Caco-2 (cell line): ENCODE measurements at regions not wholly inside any gene's neighbourhood (a gene's known extent, or its start where the extent isn't known, plus 50 kb on each side); places are given as distances from the start of the nearest gene placed in this dataset.

ENCODE experiments used
- BruUV-seq: library from RNA; stranded (reverse); fragments of 400-500 nt; replicated peaks from 2 replicates; lab custom pipeline; 2021; lab: Mats Ljungman, UMichigan
- CTCF ChIA-PET: fragments of 300-600 bp; sonication (Branson Sonifier 250); formaldehyde crosslinking; loops from one replicate; lab custom pipeline; 2022; ENCODE audit warnings: antibody characterized with exemption; lab: Charles Lee
- POLR2A ChIA-PET: fragments of 300-600 bp; sonication (Branson Sonifier 250); formaldehyde crosslinking; loops from one replicate; lab custom pipeline; 2022; ENCODE audit warnings: antibody characterized with exemption; lab: Charles Lee
- DNase-seq, 2 experiments: peaks; one replicate each; pipeline versions ENCODE4 v3.0.0 to v3.0.0-alpha.2; 2020 to 2022
- H3K27me3 ChIP-seq: replicated peaks from 2 replicates; pipeline ENCODE4 v1.6.0; 2011; ENCODE audit warnings: low read length; ENCODE audit not compliant: control insufficient read depth, insufficient read depth
- H3K36me3 ChIP-seq: 2 replicates; pipeline ENCODE4 v1.5.1; 2011; ENCODE audit warnings: low read length; ENCODE audit not compliant: control insufficient read depth, insufficient read depth
- H3K4me1 ChIP-seq: fragments of 250-450 bp; sonication (Bioruptor Pico); 2 replicates; pipeline ENCODE4 v1.5.1; 2020; ENCODE audit warnings: mild to moderate bottlenecking
- H3K4me3 ChIP-seq: 2 replicates; pipeline ENCODE4 v1.5.1; 2011; ENCODE audit warnings: low read depth, mild to moderate bottlenecking, control low read depth, low read length
- H3K9me3 ChIP-seq: fragments of 250-450 bp; sonication (Bioruptor Pico); 2 replicates; pipeline ENCODE4 v1.5.1; 2020; ENCODE audit warnings: mild to moderate bottlenecking, moderate library complexity
- H3K27ac Mint-ChIP-seq: one replicate; pipeline ENCODE4 v1.8.0; 2022; ENCODE audit warnings: mixed read lengths; ENCODE audit not compliant: unreplicated experiment
- H3K27me3 Mint-ChIP-seq: one replicate; pipeline ENCODE4 v1.8.0; 2022; ENCODE audit warnings: mixed read lengths; ENCODE audit not compliant: insufficient read depth, unreplicated experiment
- H3K36me3 Mint-ChIP-seq: one replicate; pipeline ENCODE4 v1.8.0; 2022; ENCODE audit warnings: mild to moderate bottlenecking, mixed read lengths; ENCODE audit not compliant: insufficient read depth, unreplicated experiment
- H3K4me1 Mint-ChIP-seq: one replicate; pipeline ENCODE4 v1.8.0; 2022; ENCODE audit warnings: low read depth, mixed read lengths; ENCODE audit not compliant: unreplicated experiment
- H3K4me3 Mint-ChIP-seq: one replicate; pipeline ENCODE4 v1.8.0; 2022; ENCODE audit warnings: mild to moderate bottlenecking, moderate library complexity, mixed read lengths; ENCODE audit not compliant: unreplicated experiment
- H3K9me3 Mint-ChIP-seq: one replicate; pipeline ENCODE4 v1.8.0; 2022; ENCODE audit warnings: mixed read lengths; ENCODE audit not compliant: unreplicated experiment
- intact Hi-C: fragments of 100-400 bp; cut with micrococcal nuclease; formaldehyde crosslinking; loops from one replicate; pipeline ENCODE4 v1.10.0; 2022; ENCODE audit not compliant: unreplicated experiment
- TF ChIP-seq, protein P1 (sequence below), 2 experiments: fragments of 200-600 bp in 1 of 2; IDR thresholded peaks; 1 replicate in 1 of 2; 2 replicates in 1 of 2; pipeline versions ENCODE4 v1.5.1 to v1.8.0; 2011 to 2022; ENCODE audit warnings: antibody characterized with exemption in 1 of 2, control low read depth in 1 of 2, inconsistent platforms in 1 of 2, low read depth in 1 of 2, low read length in 1 of 2, mild to moderate bottlenecking in 1 of 2, moderate library complexity in 1 of 2; ENCODE audit not compliant: insufficient read depth in 1 of 2, severe bottlenecking in 1 of 2, unreplicated experiment in 1 of 2

GRCh38 chr3:146991907-146992306 is 386.8 kb upstream of the PLSCR5 start:
- TF ChIP-seq, protein P1, sequence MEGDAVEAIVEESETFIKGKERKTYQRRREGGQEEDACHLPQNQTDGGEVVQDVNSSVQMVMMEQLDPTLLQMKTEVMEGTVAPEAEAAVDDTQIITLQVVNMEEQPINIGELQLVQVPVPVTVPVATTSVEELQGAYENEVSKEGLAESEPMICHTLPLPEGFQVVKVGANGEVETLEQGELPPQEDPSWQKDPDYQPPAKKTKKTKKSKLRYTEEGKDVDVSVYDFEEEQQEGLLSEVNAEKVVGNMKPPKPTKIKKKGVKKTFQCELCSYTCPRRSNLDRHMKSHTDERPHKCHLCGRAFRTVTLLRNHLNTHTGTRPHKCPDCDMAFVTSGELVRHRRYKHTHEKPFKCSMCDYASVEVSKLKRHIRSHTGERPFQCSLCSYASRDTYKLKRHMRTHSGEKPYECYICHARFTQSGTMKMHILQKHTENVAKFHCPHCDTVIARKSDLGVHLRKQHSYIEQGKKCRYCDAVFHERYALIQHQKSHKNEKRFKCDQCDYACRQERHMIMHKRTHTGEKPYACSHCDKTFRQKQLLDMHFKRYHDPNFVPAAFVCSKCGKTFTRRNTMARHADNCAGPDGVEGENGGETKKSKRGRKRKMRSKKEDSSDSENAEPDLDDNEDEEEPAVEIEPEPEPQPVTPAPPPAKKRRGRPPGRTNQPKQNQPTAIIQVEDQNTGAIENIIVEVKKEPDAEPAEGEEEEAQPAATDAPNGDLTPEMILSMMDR (IDR thresholded peaks at IDR 0.05; ENCODE audit: insufficient read depth in 1 of 2, low read depth in 1 of 2, low read length in 1 of 2, severe bottlenecking in 1 of 2, unreplicated experiment in 1 of 2), result no peak
- BruUV-seq, result no TSS peak
- no peaks in the 10 kb centered on the region for H3K27me3 ChIP-seq
- intact Hi-C loops, result no loop called here
- H3K4me1 Mint-ChIP-seq, result no peaks in the 10 kb centered on the region
- ChIA-PET CTCF (no interaction called here), POLR2A (no interaction called here)
- H3K9me3 Mint-ChIP-seq, result no peaks in the 10 kb centered on the region
- no peak overlapping the region for H3K4me3 ChIP-seq
- no peaks in the 10 kb centered on the region for H3K36me3 Mint-ChIP-seq
- H3K4me1 ChIP-seq, result no peaks in the 10 kb centered on the region
- no peaks in the 10 kb centered on the region for H3K36me3 ChIP-seq
- DNase-seq, result no peak
- H3K4me3 Mint-ChIP-seq, result no peak overlapping the region
- H3K27ac Mint-ChIP-seq, result no peak overlapping the region
- H3K27me3 Mint-ChIP-seq, result no peaks in the 10 kb centered on the region
- H3K9me3 ChIP-seq, result no peaks in the 10 kb centered on the region

- TF ChIP-seq, protein P1 (IDR thresholded peaks at IDR 0.05; ENCODE audit: insufficient read depth in 1 of 2, low read depth in 1 of 2, low read length in 1 of 2, severe bottlenecking in 1 of 2, unreplicated experiment in 1 of 2), result no peak
- H3K27ac Mint-ChIP-seq, result no peak overlapping the region
- ChIA-PET POLR2A (no interaction called here), CTCF (no interaction called here)
- H3K4me3 ChIP-seq, result no peak overlapping the region
- no peaks in the 10 kb centered on the region for H3K36me3 ChIP-seq
- no peaks in the 10 kb centered on the region for H3K9me3 Mint-ChIP-seq
- H3K4me1 ChIP-seq, result no peaks in the 10 kb centered on the region
- no peak overlapping the region for H3K4me3 Mint-ChIP-seq
- no TSS peak for BruUV-seq
- DNase-seq, result no peak
- H3K27me3 Mint-ChIP-seq, result peaks cover 2% of the 10 kb centered on the region
- H3K4me1 Mint-ChIP-seq, result no peaks in the 10 kb centered on the region
- H3K27me3 ChIP-seq, result no peaks in the 10 kb centered on the region
- intact Hi-C loops, result no loop called here
- H3K9me3 ChIP-seq, result no peaks in the 10 kb centered on the region
- no peaks in the 10 kb centered on the region for H3K36me3 Mint-ChIP-seq
Observed at GRCh38 chr3:146975476-146975875, 370.3 kb upstream of the PLSCR5 start.

DNA sequence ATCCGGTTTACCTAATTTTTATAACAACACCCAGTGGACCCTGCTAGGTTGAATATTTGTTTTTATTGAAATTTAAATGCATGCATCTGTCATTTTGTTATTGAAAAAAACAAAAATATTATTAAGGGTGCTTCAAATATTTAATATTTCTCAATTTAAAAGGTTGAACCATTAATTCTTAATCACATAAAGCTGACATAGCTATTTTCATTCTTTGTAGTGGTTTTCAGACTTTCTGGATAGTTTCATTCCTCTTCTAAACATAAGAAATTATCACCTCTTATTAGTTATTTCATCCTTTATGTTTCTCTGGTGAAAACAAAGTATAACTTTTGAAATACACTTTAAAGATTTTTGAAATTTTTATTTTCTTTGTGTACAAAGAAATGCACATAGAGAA is 369.9 kb upstream of the PLSCR5 start:
- BruUV-seq, result no TSS peak
- Histone ChIP-seq H3K4me1 (no peaks in the 10 kb centered on the region), H3K4me3 (no peak overlapping the region), H3K27me3 (no peaks in the 10 kb centered on the region), H3K36me3 (no peaks in the 10 kb centered on the region), H3K9me3 (no peaks in the 10 kb centered on the region)
- H3K4me1 Mint-ChIP-seq, result no peaks in the 10 kb centered on the region
- POLR2A ChIA-PET, result no interaction called here
- no peaks in the 10 kb centered on the region for H3K36me3 Mint-ChIP-seq
- DNase-seq, result no peak
- H3K27me3 Mint-ChIP-seq, result peaks cover 2% of the 10 kb centered on the region
- no peaks in the 10 kb centered on the region for H3K9me3 Mint-ChIP-seq
- H3K4me3 Mint-ChIP-seq, result no peak overlapping the region
- TF ChIP-seq, protein P1 (IDR thresholded peaks at IDR 0.05; ENCODE audit: insufficient read depth in 1 of 2, low read depth in 1 of 2, low read length in 1 of 2, severe bottlenecking in 1 of 2, unreplicated experiment in 1 of 2), result no peak
- no peak overlapping the region for H3K27ac Mint-ChIP-seq
- intact Hi-C loops, result no loop called here
- CTCF ChIA-PET, result no interaction called here
